Endothelial cell of umbilical vein (primary cell): ENCODE measurements at regions not wholly inside any gene's neighbourhood (a gene's known extent, or its start where the extent isn't known, plus 50 kb on each side); places are given as distances from the start of the nearest gene placed in this dataset.

Experiments used
- CTCF ChIP-seq, 2 donors: IDR thresholded peaks; 1 replicate in 1 of 2; 2 replicates in 1 of 2; pipeline ENCODE4 v1.5.1; 2011; ENCODE audit warnings: low read length in 2 of 2, mild to moderate bottlenecking in 2 of 2, moderate library complexity in 2 of 2, control low read depth in 1 of 2, inconsistent platforms in 1 of 2, low read depth in 1 of 2; ENCODE audit not compliant: insufficient read depth in 1 of 2; ENCODE audit errors: extremely low read depth in 1 of 2
- EZH2 ChIP-seq: IDR thresholded peaks from 2 replicates; pipeline ENCODE4 v1.6.1; 2012; ENCODE audit warnings: borderline replicate concordance, low read depth, mild to moderate bottlenecking, moderate library complexity, low read length, inconsistent platforms; ENCODE audit not compliant: severe bottlenecking
- FOS ChIP-seq: IDR thresholded peaks from 2 replicates; pipeline ENCODE4 v1.6.1; 2011; ENCODE audit warnings: mild to moderate bottlenecking, low read length, moderate library complexity, borderline replicate concordance; ENCODE audit not compliant: insufficient read depth
- GATA2 ChIP-seq: IDR thresholded peaks from 2 replicates; pipeline ENCODE4 v1.7.0; 2011; ENCODE audit warnings: low read depth, mild to moderate bottlenecking, moderate library complexity, mixed read lengths, low read length; ENCODE audit not compliant: insufficient read length, insufficient read depth
- JUN ChIP-seq: IDR thresholded peaks from 2 replicates; pipeline ENCODE4 v1.6.1; 2011; ENCODE audit warnings: borderline replicate concordance, low read depth; ENCODE audit not compliant: insufficient read length, insufficient read depth
- MAX ChIP-seq: IDR thresholded peaks from 2 replicates; pipeline ENCODE4 v1.6.1; 2011; ENCODE audit not compliant: insufficient read depth, insufficient read length
- MYC ChIP-seq: IDR thresholded peaks from one replicate; pipeline ENCODE4 v1.6.1; 2011; ENCODE audit warnings: mild to moderate bottlenecking, low read depth, low read length
- POLR2A ChIP-seq: IDR thresholded peaks from 2 replicates; pipeline ENCODE4 v1.6.1; 2012; ENCODE audit warnings: low read depth, mild to moderate bottlenecking, control low read depth, low read length
- POLR2AphosphoS5 ChIP-seq: IDR thresholded peaks from 2 replicates; pipeline ENCODE4 v1.6.1; 2012; ENCODE audit warnings: low read depth, mild to moderate bottlenecking, control low read depth, low read length, moderate library complexity; ENCODE audit not compliant: insufficient read depth

GRCh38 chr6:99187429-99187828 is 162.0 kb downstream of the FAXC start:
- TF ChIP-seq CTCF (IDR thresholded peaks at IDR 0.05; ENCODE audit: extremely low read depth in 1 of 2, insufficient read depth in 1 of 2, low read depth in 1 of 2, low read length in 2 of 2) (no peak), EZH2 (no peak), POLR2A (no peak), GATA2 (no peak), POLR2AphosphoS5 (no peak), MAX (no peak), MYC (no peak), FOS (no peak), JUN (no peak)
